ENCODE measurements at regions not wholly inside any gene's neighbourhood (a gene's known extent, or its start where the extent isn't known, plus 50 kb on each side); places are given as distances from the start of the nearest gene placed in this dataset.

DNA sequence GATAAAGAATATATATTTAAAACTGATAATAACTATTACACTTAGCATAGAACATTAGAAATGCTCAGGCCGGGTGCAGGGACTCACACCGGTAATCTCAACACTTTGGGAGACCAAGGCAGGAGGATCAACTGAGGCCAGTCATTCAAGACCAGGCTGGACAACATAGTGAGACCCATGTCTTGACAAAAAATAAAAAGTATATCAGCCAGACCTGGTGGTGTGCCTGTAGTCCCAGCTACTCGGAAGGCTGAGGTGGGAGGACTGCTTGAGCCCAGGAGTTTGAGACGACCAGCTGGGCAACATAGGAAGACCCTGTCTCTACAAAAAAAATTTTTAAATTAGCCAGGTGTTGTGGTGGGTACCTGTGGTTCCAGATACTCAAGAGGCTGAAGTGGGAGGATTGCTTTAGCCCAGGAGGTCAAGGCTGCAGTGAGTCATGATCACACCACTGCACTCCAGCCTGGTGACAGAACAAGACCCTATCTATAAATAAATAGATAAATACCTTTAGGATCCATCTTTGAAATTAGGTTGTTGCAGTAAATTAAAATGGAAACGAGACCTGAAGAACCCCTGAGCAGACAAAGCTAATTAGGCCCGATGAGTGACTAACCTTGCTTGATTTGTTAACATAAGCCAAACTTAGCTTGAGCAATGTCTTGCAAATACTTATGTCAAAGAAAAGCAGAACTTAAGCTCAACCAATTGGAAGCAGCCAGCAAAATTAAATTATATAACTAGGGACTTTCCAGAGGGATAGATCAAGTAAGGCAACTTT is 75.8 kb upstream of the E2F3 start:
- TF ChIP-seq, protein P1, sequence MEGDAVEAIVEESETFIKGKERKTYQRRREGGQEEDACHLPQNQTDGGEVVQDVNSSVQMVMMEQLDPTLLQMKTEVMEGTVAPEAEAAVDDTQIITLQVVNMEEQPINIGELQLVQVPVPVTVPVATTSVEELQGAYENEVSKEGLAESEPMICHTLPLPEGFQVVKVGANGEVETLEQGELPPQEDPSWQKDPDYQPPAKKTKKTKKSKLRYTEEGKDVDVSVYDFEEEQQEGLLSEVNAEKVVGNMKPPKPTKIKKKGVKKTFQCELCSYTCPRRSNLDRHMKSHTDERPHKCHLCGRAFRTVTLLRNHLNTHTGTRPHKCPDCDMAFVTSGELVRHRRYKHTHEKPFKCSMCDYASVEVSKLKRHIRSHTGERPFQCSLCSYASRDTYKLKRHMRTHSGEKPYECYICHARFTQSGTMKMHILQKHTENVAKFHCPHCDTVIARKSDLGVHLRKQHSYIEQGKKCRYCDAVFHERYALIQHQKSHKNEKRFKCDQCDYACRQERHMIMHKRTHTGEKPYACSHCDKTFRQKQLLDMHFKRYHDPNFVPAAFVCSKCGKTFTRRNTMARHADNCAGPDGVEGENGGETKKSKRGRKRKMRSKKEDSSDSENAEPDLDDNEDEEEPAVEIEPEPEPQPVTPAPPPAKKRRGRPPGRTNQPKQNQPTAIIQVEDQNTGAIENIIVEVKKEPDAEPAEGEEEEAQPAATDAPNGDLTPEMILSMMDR (conservative IDR thresholded peaks at IDR 0.05), result no peak
- no peak for TF ChIP-seq ZFX (IDR thresholded peaks at IDR 0.05)

Measured in C4-2B (cell line).